AG09319 (cell line): ENCODE measurements at regions not wholly inside any gene's neighbourhood (a gene's known extent, or its start where the extent isn't known, plus 50 kb on each side); places are given as distances from the start of the nearest gene placed in this dataset.

Source experiments
- DNase-seq: peaks from one replicate; pipeline ENCODE4 v3.0.0-alpha.2; 2010; ENCODE audit warnings: low read depth; ENCODE audit errors: extremely low read depth
- CTCF ChIP-seq: IDR thresholded peaks from 2 replicates; pipeline ENCODE4 v1.5.1; 2011; ENCODE audit warnings: low read depth, mild to moderate bottlenecking, inconsistent platforms, low read length, moderate library complexity

- TF ChIP-seq CTCF: no peak
Observed at GRCh38 chr6:22637782-22638181, 68.4 kb downstream of the HDGFL1 start.

GRCh38 chr6:22638320-22638719 lies 69.0 kb downstream of the HDGFL1 start:
- no peak for TF ChIP-seq CTCF
- DNase-seq: no peak

More at GRCh38 chr6:22637782-22638181, 68.4 kb downstream of the HDGFL1 start:
- DNase-seq: no peak

- TF ChIP-seq CTCF: no peak
- no peak for DNase-seq
Observed at GRCh38 chr6:22642254-22642653, 72.9 kb downstream of the HDGFL1 start.

GRCh38 chr6:22643780-22644179 lies 74.4 kb downstream of the HDGFL1 start:
- DNase-seq: no peak
- no peak for TF ChIP-seq CTCF

GRCh38 chr6:22647719-22648118 lies 78.4 kb downstream of the HDGFL1 start:
- no peak for TF ChIP-seq CTCF

GRCh38 chr6:22651731-22652130 lies 82.4 kb downstream of the HDGFL1 start:
- no peak for TF ChIP-seq CTCF
- no peak for DNase-seq

More at GRCh38 chr6:22647719-22648118, 78.4 kb downstream of the HDGFL1 start:
- DNase-seq: no peak

GRCh38 chr6:22653980-22654610 lies 84.7 kb downstream of the HDGFL1 start:
- DNase-seq: no peak
- TF ChIP-seq CTCF: no peak
